ENCODE measurements at regions not wholly inside any gene's neighbourhood (a gene's known extent, or its start where the extent isn't known, plus 50 kb on each side); places are given as distances from the start of the nearest gene placed in this dataset.

- no peak for TF ChIP-seq CTCF (IDR thresholded peaks at IDR 0.05)
- no peak for TF ChIP-seq POLR2A (IDR thresholded peaks at IDR 0.05)
- Histone ChIP-seq H3K36me3 (no peaks in the 10 kb centered on the region), H3K4me3 (no peak overlapping the region), H3K27me3 (no peaks in the 10 kb centered on the region), H3K4me1 (no peaks in the 10 kb centered on the region), H3K27ac (no peak overlapping the region), H3K9me3 (no peaks in the 10 kb centered on the region)
- intact Hi-C loops (cut with DNase I), result no loop called here
- DNase-seq, result no peak
- WGBS, 2 donors, result 73 to 84% methylated on average over 7 to 9 of the region's 9 CpGs
These were observed 124.9 kb downstream of the NPY start for GRCh38 chr7:24408798-24409430.

- Histone ChIP-seq H3K27me3 (no peaks in the 10 kb centered on the region), H3K4me1 (no peaks in the 10 kb centered on the region), H3K36me3 (no peaks in the 10 kb centered on the region), H3K27ac (no peak overlapping the region), H3K4me3 (no peak overlapping the region), H3K9me3 (no peaks in the 10 kb centered on the region)
- DNase-seq, result no peak
- 78 to 84% methylated on average over 3 to 6 of the region's 6 CpGs for WGBS, 2 donors
- no peak for TF ChIP-seq CTCF (IDR thresholded peaks at IDR 0.05)
- TF ChIP-seq POLR2A (IDR thresholded peaks at IDR 0.05), result no peak
- intact Hi-C loops (cut with DNase I), result loop anchor here (10.0 kb wide), 1 partner anchor 255 kb away; no protein-coding TSS in a partner anchor
These were observed 125.5 kb downstream of the NPY start for GRCh38 chr7:24409431-24410024.

- Histone ChIP-seq H3K9me3 (no peaks in the 10 kb centered on the region), H3K36me3 (no peaks in the 10 kb centered on the region), H3K27ac (no peak overlapping the region), H3K4me1 (no peaks in the 10 kb centered on the region), H3K27me3 (no peaks in the 10 kb centered on the region), H3K4me3 (no peak overlapping the region)
- 57 to 61% methylated on average over 3 of the region's 3 CpGs for WGBS, 2 donors
- DNase-seq, result no peak
- no peak for TF ChIP-seq POLR2A (IDR thresholded peaks at IDR 0.05)
- TF ChIP-seq CTCF (IDR thresholded peaks at IDR 0.05), result no peak
- intact Hi-C loops (cut with DNase I), result loop anchor here (10.0 kb wide), 1 partner anchor 254 kb away; no protein-coding TSS in a partner anchor
These were observed 127.2 kb downstream of the NPY start for GRCh38 chr7:24411226-24411625.

GRCh38 chr7:24417526-24418120 is 133.6 kb downstream of the NPY start:
- no peak for TF ChIP-seq POLR2A (IDR thresholded peaks at IDR 0.05)
- no peak for TF ChIP-seq CTCF (IDR thresholded peaks at IDR 0.05)
- no peaks in the 10 kb centered on the region for H3K36me3 ChIP-seq
- no peak overlapping the region for H3K4me3 ChIP-seq
- no peak overlapping the region for H3K27ac ChIP-seq
- H3K4me1 ChIP-seq, result no peaks in the 10 kb centered on the region
- 69 to 81% methylated on average over 7 of the region's 7 CpGs for WGBS, 2 donors
- H3K27me3 ChIP-seq, result no peaks in the 10 kb centered on the region
- DNase-seq, result no peak
- intact Hi-C loops (cut with DNase I), result loop anchor here (10.0 kb wide), 1 partner anchor 247 kb away; no protein-coding TSS in a partner anchor
- H3K9me3 ChIP-seq, result no peaks in the 10 kb centered on the region

GRCh38 chr7:24419077-24419476 is 135.1 kb downstream of the NPY start:
- intact Hi-C loops (cut with DNase I), result loop anchor here (10.0 kb wide), 1 partner anchor 246 kb away; no protein-coding TSS in a partner anchor
- Histone ChIP-seq H3K9me3 (no peaks in the 10 kb centered on the region), H3K27me3 (no peaks in the 10 kb centered on the region), H3K27ac (no peak overlapping the region), H3K4me1 (no peaks in the 10 kb centered on the region), H3K4me3 (no peak overlapping the region), H3K36me3 (no peaks in the 10 kb centered on the region)
- TF ChIP-seq CTCF (IDR thresholded peaks at IDR 0.05) (no peak), POLR2A (IDR thresholded peaks at IDR 0.05) (no peak)
- DNase-seq, result no peak
- 79 to 87% methylated on average over 2 of the region's 2 CpGs for WGBS, 2 donors

Data from esophagus squamous epithelium (tissue), 5 donors.